ENCODE measurements at regions not wholly inside any gene's neighbourhood (a gene's known extent, or its start where the extent isn't known, plus 50 kb on each side); places are given as distances from the start of the nearest gene placed in this dataset.

GRCh38 chr13:47206111-47206510 is 309.3 kb upstream of the HTR2A start:
- TF ChIP-seq CTCF (IDR thresholded peaks at IDR 0.05) = no peak
- TF ChIP-seq POLR2A (IDR thresholded peaks at IDR 0.05) = no peak
